ENCODE measurements at regions not wholly inside any gene's neighbourhood (a gene's known extent, or its start where the extent isn't known, plus 50 kb on each side); places are given as distances from the start of the nearest gene placed in this dataset.

DNA sequence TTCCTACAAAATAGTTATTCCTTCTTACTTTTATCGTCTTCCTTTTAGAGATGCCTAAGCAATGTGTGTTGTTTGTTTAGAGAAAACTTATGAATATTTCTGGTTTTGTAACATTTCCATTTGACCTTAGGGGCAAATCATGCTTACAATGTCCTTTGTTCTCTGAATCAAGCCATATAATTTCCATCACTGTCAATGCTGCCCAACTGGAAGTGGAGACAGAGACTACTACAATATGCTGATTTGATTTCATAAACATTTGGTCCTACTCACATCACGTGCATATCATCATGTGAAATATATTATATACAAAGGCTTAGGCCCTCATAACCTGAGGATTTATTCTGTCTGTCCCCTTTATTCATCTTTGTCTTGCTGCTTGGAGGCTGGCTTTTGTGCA lies 183.2 kb upstream of the CD180 start (continued):
- TF ChIP-seq USF1 (CRISPR knock-in tag; IDR thresholded peaks at IDR 0.05) (no peak), ZNF219 (CRISPR knock-in tag; IDR thresholded peaks at IDR 0.05; ENCODE audit: borderline replicate concordance) (no peak)

- TF ChIP-seq ZMAT4 (CRISPR knock-in tag; IDR thresholded peaks at IDR 0.05) (no peak), JUN (CRISPR knock-in tag; IDR thresholded peaks at IDR 0.05) (no peak), MXD4 (CRISPR knock-in tag; IDR thresholded peaks at IDR 0.05; ENCODE audit: borderline replicate concordance) (no peak), TEAD4 (CRISPR knock-in tag; IDR thresholded peaks at IDR 0.05) (no peak)
- no peak for DNase-seq (ENCODE audit: low spot score)
- no peak overlapping the region for H3K4me3 Mint-ChIP-seq
- no peak for ATAC-seq
- peaks cover 8% of the 10 kb centered on the region for H3K4me1 Mint-ChIP-seq
- CTCF ChIA-PET = no interaction called here
- H3K27me3 Mint-ChIP-seq (ENCODE audit: low read depth) = no peaks in the 10 kb centered on the region
- H3K36me3 Mint-ChIP-seq = no peaks in the 10 kb centered on the region
- H3K27ac Mint-ChIP-seq = no peak overlapping the region
- H3K9me3 Mint-ChIP-seq = peaks cover 18% of the 10 kb centered on the region
- POLR2A ChIA-PET = no interaction called here
Observed at GRCh38 chr5:67378256-67378655, 181.7 kb upstream of the CD180 start.

DNA sequence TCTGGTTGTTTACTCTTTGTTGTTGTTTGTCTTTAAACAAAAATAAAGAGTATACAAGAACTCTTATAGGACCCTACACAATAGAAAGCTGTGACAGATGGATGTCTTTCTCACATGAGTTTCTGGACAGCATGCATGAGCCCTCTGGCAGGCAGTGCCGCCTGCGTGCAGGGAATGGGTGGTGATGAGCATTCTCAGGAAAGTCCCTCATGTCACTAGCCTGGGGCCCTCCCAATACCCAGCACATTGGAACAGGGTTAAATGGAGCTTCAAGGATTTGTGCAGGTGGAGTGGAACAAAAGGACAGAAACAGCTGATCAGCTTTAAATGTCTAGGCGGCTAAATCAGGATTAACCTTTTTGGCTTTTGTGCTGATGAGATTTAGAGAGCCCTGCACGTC lies 181.0 kb upstream of the CD180 start:
- Mint-ChIP-seq H3K36me3 (no peaks in the 10 kb centered on the region), H3K27ac (no peak overlapping the region), H3K9me3 (peaks cover 18% of the 10 kb centered on the region), H3K4me1 (peaks cover 8% of the 10 kb centered on the region), H3K4me3 (no peak overlapping the region), H3K27me3 (ENCODE audit: low read depth) (no peaks in the 10 kb centered on the region)
- CTCF ChIA-PET = no interaction called here
- no peak for ATAC-seq
- POLR2A ChIA-PET = no interaction called here
- no peak for DNase-seq (ENCODE audit: low spot score)
- TF ChIP-seq ZNF219 (CRISPR knock-in tag; IDR thresholded peaks at IDR 0.05; ENCODE audit: borderline replicate concordance) = no peak
- TF ChIP-seq ZNF263 (CRISPR knock-in tag; IDR thresholded peaks at IDR 0.05; ENCODE audit: low read depth) = no peak
- no peak for TF ChIP-seq MAX (CRISPR knock-in tag; IDR thresholded peaks at IDR 0.05)
- no peak for TF ChIP-seq CBFB (CRISPR knock-in tag; IDR thresholded peaks at IDR 0.05; ENCODE audit: low read depth)
- TF ChIP-seq, protein P1, sequence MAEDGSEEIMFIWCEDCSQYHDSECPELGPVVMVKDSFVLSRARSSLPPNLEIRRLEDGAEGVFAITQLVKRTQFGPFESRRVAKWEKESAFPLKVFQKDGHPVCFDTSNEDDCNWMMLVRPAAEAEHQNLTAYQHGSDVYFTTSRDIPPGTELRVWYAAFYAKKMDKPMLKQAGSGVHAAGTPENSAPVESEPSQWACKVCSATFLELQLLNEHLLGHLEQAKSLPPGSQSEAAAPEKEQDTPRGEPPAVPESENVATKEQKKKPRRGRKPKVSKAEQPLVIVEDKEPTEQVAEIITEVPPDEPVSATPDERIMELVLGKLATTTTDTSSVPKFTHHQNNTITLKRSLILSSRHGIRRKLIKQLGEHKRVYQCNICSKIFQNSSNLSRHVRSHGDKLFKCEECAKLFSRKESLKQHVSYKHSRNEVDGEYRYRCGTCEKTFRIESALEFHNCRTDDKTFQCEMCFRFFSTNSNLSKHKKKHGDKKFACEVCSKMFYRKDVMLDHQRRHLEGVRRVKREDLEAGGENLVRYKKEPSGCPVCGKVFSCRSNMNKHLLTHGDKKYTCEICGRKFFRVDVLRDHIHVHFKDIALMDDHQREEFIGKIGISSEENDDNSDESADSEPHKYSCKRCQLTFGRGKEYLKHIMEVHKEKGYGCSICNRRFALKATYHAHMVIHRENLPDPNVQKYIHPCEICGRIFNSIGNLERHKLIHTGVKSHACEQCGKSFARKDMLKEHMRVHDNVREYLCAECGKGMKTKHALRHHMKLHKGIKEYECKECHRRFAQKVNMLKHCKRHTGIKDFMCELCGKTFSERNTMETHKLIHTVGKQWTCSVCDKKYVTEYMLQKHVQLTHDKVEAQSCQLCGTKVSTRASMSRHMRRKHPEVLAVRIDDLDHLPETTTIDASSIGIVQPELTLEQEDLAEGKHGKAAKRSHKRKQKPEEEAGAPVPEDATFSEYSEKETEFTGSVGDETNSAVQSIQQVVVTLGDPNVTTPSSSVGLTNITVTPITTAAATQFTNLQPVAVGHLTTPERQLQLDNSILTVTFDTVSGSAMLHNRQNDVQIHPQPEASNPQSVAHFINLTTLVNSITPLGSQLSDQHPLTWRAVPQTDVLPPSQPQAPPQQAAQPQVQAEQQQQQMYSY (CRISPR knock-in tag; IDR thresholded peaks at IDR 0.05) = no peak
- TF ChIP-seq JUN (CRISPR knock-in tag; IDR thresholded peaks at IDR 0.05) = no peak
- no peak for TF ChIP-seq NR2C2 (CRISPR knock-in tag; IDR thresholded peaks at IDR 0.05)
- no peak for TF ChIP-seq HMGXB4 (CRISPR knock-in tag; IDR thresholded peaks at IDR 0.05)
- no peak for TF ChIP-seq NR3C1 (CRISPR knock-in tag; conservative IDR thresholded peaks at IDR 0.05; ENCODE audit: low read depth)
- TF ChIP-seq, protein P2, sequence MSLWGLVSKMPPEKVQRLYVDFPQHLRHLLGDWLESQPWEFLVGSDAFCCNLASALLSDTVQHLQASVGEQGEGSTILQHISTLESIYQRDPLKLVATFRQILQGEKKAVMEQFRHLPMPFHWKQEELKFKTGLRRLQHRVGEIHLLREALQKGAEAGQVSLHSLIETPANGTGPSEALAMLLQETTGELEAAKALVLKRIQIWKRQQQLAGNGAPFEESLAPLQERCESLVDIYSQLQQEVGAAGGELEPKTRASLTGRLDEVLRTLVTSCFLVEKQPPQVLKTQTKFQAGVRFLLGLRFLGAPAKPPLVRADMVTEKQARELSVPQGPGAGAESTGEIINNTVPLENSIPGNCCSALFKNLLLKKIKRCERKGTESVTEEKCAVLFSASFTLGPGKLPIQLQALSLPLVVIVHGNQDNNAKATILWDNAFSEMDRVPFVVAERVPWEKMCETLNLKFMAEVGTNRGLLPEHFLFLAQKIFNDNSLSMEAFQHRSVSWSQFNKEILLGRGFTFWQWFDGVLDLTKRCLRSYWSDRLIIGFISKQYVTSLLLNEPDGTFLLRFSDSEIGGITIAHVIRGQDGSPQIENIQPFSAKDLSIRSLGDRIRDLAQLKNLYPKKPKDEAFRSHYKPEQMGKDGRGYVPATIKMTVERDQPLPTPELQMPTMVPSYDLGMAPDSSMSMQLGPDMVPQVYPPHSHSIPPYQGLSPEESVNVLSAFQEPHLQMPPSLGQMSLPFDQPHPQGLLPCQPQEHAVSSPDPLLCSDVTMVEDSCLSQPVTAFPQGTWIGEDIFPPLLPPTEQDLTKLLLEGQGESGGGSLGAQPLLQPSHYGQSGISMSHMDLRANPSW (CRISPR knock-in tag; conservative IDR thresholded peaks at IDR 0.05; ENCODE audit: low read depth) = no peak
- TF ChIP-seq HMGA2 (CRISPR knock-in tag; IDR thresholded peaks at IDR 0.05) = no peak
- TF ChIP-seq, protein P3, sequence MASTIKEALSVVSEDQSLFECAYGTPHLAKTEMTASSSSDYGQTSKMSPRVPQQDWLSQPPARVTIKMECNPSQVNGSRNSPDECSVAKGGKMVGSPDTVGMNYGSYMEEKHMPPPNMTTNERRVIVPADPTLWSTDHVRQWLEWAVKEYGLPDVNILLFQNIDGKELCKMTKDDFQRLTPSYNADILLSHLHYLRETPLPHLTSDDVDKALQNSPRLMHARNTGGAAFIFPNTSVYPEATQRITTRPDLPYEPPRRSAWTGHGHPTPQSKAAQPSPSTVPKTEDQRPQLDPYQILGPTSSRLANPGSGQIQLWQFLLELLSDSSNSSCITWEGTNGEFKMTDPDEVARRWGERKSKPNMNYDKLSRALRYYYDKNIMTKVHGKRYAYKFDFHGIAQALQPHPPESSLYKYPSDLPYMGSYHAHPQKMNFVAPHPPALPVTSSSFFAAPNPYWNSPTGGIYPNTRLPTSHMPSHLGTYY (CRISPR knock-in tag; IDR thresholded peaks at IDR 0.05) = no peak
- no peak for TF ChIP-seq ZNF138 (CRISPR knock-in tag; conservative IDR thresholded peaks at IDR 0.05)
- no peak for TF ChIP-seq TCF7 (CRISPR knock-in tag; IDR thresholded peaks at IDR 0.05; ENCODE audit: low read depth)

Data from WTC11 (cell line).